DND-41 (cell line): ENCODE measurements at regions not wholly inside any gene's neighbourhood (a gene's known extent, or its start where the extent isn't known, plus 50 kb on each side); places are given as distances from the start of the nearest gene placed in this dataset.

Experiments used
- CTCF ChIP-seq: IDR thresholded peaks from 2 replicates; pipeline ENCODE4 v1.5.1; 2012; ENCODE audit warnings: borderline replicate concordance, low read length, moderate library complexity, mild to moderate bottlenecking; ENCODE audit not compliant: poor library complexity, severe bottlenecking; ENCODE audit errors: extremely low read depth
- EZH2 ChIP-seq: IDR thresholded peaks from 3 replicates; pipeline ENCODE4 v1.6.1; 2012; ENCODE audit warnings: borderline replicate concordance, low read depth, mild to moderate bottlenecking, moderate library complexity, low read length, inconsistent platforms; ENCODE audit not compliant: severe bottlenecking

- TF ChIP-seq CTCF (no peak), EZH2 (no peak)
These were observed 56.3 kb upstream of the HPCAL1 start for GRCh38 chr2:10246370-10246769.
